C4-2B (cell line): ENCODE measurements at regions not wholly inside any gene's neighbourhood (a gene's known extent, or its start where the extent isn't known, plus 50 kb on each side); places are given as distances from the start of the nearest gene placed in this dataset.

Experiments
- CTCF ChIP-seq: fragments of 450-650 bp; conservative IDR thresholded peaks from 2 replicates; pipeline ENCODE4 v1.5.1; 2017; ENCODE audit warnings: mild to moderate bottlenecking
- ZFX ChIP-seq: fragments of 450-650 bp; IDR thresholded peaks from 2 replicates; pipeline ENCODE4 v1.6.1; 2017

- TF ChIP-seq CTCF (no peak), ZFX (no peak)
Observed at GRCh38 chr11:98040061-98040808, 980.5 kb upstream of the CNTN5 start.
